Activated T-helper 1 cell treated with anti-CD3 and anti-CD28 coated beads, Interleukin-2, amount 50 U/mL, for 16 hours (primary cell): ENCODE measurements at regions not wholly inside any gene's neighbourhood (a gene's known extent, or its start where the extent isn't known, plus 50 kb on each side); places are given as distances from the start of the nearest gene placed in this dataset.

Source experiments
- DNase-seq, 2 donors: peaks; one replicate each; pipeline ENCODE4 v3.0.0-alpha.2; 2020; ENCODE audit warnings: low read depth in 1 of 2, low spot score in 1 of 2

GRCh38 chr1:87437663-87438295, 109.1 kb downstream of the LMO4 start:
- DNase-seq, result no peak

GRCh38 chr1:87439821-87440220, 111.1 kb downstream of the LMO4 start:
- no peak for DNase-seq

GRCh38 chr1:87449348-87449963, 120.8 kb downstream of the LMO4 start:
- DNase-seq, result no peak

- no peak for DNase-seq
Measured at GRCh38 chr1:87450136-87450535, 121.5 kb downstream of the LMO4 start.

GRCh38 chr1:87450615-87451209, 122.0 kb downstream of the LMO4 start:
- no peak for DNase-seq

- no peak for DNase-seq
Measured at GRCh38 chr1:87451229-87451920, 122.7 kb downstream of the LMO4 start.

GRCh38 chr1:87452648-87453047, 124.0 kb downstream of the LMO4 start:
- DNase-seq, result no peak

- no peak for DNase-seq
Measured at GRCh38 chr1:87457408-87457807, 128.7 kb downstream of the LMO4 start.

GRCh38 chr1:87462894-87463293, 134.2 kb downstream of the LMO4 start:
- no peak for DNase-seq

- DNase-seq, result no peak
Measured at GRCh38 chr1:87464022-87464490, 135.4 kb downstream of the LMO4 start.

GRCh38 chr1:87466621-87467020, 137.9 kb downstream of the LMO4 start:
- no peak for DNase-seq

GRCh38 chr1:87472716-87473115, 144.0 kb downstream of the LMO4 start:
- no peak for DNase-seq

GRCh38 chr1:87473203-87473661, 144.6 kb downstream of the LMO4 start:
- DNase-seq, result no peak

GRCh38 chr1:87474098-87474497, 145.4 kb downstream of the LMO4 start:
- no peak for DNase-seq

- no peak for DNase-seq
Measured at GRCh38 chr1:87478231-87478630, 149.6 kb downstream of the LMO4 start.

- no peak for DNase-seq
Measured at GRCh38 chr1:87495147-87495546, 166.5 kb downstream of the LMO4 start.

GRCh38 chr1:87495870-87496269, 167.2 kb downstream of the LMO4 start:
- no peak for DNase-seq

GRCh38 chr1:87497380-87498203, 168.9 kb downstream of the LMO4 start:
- DNase-seq, result no peak

GRCh38 chr1:87501738-87502137, 173.1 kb downstream of the LMO4 start:
- no peak for DNase-seq

- DNase-seq, result no peak
Measured at GRCh38 chr1:87505391-87505983, 176.8 kb downstream of the LMO4 start.

- DNase-seq, result no peak
Measured at GRCh38 chr1:87506147-87506546, 177.5 kb downstream of the LMO4 start.
